PFSK-1 (cell line): ENCODE measurements at regions not wholly inside any gene's neighbourhood (a gene's known extent, or its start where the extent isn't known, plus 50 kb on each side); places are given as distances from the start of the nearest gene placed in this dataset.

Experiments used
- FOXP2 ChIP-seq: optimal IDR thresholded peaks from 2 replicates; pipeline ENCODE3; 2011; ENCODE audit warnings: borderline replicate concordance, control low read depth, inconsistent platforms; ENCODE audit not compliant: insufficient read depth; ENCODE audit errors: extremely low read length, extremely low read depth
- POLR2AphosphoS5 ChIP-seq: IDR thresholded peaks from 2 replicates; pipeline ENCODE4 v1.6.1; 2012; ENCODE audit warnings: low read depth, mild to moderate bottlenecking, control low read depth, low read length, moderate library complexity
- SIN3A ChIP-seq: IDR thresholded peaks from 2 replicates; pipeline ENCODE4 v1.6.1; 2012; ENCODE audit warnings: mild to moderate bottlenecking, low read length, moderate library complexity, borderline replicate concordance; ENCODE audit not compliant: insufficient read depth
- TAF1 ChIP-seq: IDR thresholded peaks from 2 replicates; pipeline ENCODE4 v1.6.1; 2012; ENCODE audit warnings: low read length, control low read depth, borderline replicate concordance; ENCODE audit not compliant: insufficient read depth
- TF ChIP-seq, protein P1 (sequence below), 2 experiments: IDR thresholded peaks; 2 replicates each; pipeline versions ENCODE4 v1.6.1 to v1.8.0; 2011 to 2012; ENCODE audit warnings: low read depth in 2 of 2, low read length in 2 of 2, control low read depth in 1 of 2, inconsistent platforms in 1 of 2, mild to moderate bottlenecking in 1 of 2, moderate library complexity in 1 of 2; ENCODE audit not compliant: insufficient read depth in 1 of 2

DNA sequence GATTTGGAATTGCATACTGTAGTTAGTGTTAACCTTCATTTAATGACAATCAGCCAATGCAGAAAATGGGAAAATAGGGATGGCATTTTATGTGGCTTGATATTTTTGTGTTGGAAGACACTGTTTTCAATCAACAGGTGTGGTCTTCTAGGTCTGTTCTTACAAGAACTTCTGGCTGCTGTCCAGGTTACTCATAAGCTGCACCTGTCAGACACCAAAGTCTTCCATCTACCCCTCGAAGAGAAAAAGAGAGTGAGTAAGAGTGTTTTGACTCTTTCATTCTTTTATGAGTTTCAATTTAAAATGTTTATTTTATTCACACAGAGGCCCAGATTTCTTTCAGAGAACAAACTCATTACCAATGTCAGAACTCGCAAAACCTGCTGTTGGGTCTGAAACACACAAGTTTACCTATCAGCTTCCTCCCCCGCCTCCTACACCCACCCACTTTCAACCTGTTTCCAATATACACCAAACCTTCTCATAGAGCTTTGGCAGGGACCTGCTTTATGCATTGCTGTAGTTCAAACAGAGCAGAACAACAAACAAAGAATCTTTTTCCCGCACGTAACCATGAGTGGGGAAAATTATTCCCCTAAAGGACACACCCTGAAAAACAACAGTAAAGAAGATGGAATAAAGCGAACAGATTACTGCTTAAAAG lies 767.7 kb upstream of the ALCAM start:
- TF ChIP-seq POLR2AphosphoS5: no peak
- TF ChIP-seq, protein P1, sequence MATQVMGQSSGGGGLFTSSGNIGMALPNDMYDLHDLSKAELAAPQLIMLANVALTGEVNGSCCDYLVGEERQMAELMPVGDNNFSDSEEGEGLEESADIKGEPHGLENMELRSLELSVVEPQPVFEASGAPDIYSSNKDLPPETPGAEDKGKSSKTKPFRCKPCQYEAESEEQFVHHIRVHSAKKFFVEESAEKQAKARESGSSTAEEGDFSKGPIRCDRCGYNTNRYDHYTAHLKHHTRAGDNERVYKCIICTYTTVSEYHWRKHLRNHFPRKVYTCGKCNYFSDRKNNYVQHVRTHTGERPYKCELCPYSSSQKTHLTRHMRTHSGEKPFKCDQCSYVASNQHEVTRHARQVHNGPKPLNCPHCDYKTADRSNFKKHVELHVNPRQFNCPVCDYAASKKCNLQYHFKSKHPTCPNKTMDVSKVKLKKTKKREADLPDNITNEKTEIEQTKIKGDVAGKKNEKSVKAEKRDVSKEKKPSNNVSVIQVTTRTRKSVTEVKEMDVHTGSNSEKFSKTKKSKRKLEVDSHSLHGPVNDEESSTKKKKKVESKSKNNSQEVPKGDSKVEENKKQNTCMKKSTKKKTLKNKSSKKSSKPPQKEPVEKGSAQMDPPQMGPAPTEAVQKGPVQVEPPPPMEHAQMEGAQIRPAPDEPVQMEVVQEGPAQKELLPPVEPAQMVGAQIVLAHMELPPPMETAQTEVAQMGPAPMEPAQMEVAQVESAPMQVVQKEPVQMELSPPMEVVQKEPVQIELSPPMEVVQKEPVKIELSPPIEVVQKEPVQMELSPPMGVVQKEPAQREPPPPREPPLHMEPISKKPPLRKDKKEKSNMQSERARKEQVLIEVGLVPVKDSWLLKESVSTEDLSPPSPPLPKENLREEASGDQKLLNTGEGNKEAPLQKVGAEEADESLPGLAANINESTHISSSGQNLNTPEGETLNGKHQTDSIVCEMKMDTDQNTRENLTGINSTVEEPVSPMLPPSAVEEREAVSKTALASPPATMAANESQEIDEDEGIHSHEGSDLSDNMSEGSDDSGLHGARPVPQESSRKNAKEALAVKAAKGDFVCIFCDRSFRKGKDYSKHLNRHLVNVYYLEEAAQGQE (IDR thresholded peaks at IDR 0.05; ENCODE audit: insufficient read depth in 1 of 2, low read depth in 2 of 2, low read length in 2 of 2): no peak
- TF ChIP-seq TAF1: no peak
- no peak for TF ChIP-seq SIN3A
- TF ChIP-seq FOXP2: no peak

DNA sequence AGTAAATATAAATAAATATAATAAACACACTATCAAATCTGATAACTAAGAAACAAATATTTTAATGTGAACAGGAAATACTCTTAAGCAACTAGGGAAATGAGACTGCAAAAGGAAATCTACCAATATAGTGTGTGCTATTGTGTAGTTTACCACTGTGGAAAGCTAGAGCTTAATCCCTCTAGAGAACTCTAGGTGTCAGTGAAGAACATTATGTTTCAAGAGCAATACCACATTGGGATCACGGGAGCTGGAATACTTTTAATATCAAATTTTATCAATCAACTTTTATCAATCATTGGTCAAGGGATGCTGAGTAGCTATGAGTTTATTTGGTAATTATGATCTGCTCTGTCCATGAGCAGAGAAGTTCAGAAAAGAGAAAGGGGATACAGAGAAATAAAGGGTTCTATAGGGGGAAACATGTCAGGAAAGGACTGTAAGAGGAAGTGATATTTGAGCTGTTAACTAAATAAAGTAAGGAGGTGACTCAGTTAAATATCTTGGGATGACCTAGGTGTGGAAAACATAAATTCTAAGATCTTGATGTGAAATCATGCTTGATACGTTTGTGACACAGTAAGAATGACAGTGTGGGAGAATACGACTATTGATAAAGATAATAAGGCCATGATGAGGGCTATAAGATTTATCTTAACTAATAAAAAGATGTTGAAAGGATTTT lies 762.2 kb upstream of the ALCAM start:
- no peak for TF ChIP-seq SIN3A
- TF ChIP-seq, protein P1 (IDR thresholded peaks at IDR 0.05; ENCODE audit: insufficient read depth in 1 of 2, low read depth in 2 of 2, low read length in 2 of 2): no peak
- no peak for TF ChIP-seq POLR2AphosphoS5
- TF ChIP-seq FOXP2: no peak
- no peak for TF ChIP-seq TAF1

DNA sequence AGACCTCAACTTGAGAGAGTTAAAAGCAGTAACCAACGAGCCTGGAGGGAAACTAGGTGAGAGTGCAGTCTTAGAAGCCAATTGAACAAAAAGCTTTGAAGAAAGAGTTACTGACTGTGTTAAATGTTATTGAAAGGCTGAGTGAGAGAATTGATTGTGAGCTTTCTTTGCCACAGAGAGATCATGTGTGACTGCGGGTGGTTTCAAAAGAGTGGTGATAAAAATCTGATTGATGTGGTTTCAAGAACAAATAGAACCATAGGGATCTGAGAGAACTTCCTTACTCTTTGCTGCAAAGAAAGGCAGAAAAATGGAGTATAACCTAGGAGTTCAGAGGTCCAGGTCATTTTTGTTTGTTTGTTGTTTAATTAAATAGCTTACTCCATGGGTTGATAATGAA lies 759.9 kb upstream of the ALCAM start:
- TF ChIP-seq SIN3A (no peak), TAF1 (no peak), POLR2AphosphoS5 (no peak), FOXP2 (no peak)
- TF ChIP-seq, protein P1 (IDR thresholded peaks at IDR 0.05; ENCODE audit: insufficient read depth in 1 of 2, low read depth in 2 of 2, low read length in 2 of 2): no peak

DNA sequence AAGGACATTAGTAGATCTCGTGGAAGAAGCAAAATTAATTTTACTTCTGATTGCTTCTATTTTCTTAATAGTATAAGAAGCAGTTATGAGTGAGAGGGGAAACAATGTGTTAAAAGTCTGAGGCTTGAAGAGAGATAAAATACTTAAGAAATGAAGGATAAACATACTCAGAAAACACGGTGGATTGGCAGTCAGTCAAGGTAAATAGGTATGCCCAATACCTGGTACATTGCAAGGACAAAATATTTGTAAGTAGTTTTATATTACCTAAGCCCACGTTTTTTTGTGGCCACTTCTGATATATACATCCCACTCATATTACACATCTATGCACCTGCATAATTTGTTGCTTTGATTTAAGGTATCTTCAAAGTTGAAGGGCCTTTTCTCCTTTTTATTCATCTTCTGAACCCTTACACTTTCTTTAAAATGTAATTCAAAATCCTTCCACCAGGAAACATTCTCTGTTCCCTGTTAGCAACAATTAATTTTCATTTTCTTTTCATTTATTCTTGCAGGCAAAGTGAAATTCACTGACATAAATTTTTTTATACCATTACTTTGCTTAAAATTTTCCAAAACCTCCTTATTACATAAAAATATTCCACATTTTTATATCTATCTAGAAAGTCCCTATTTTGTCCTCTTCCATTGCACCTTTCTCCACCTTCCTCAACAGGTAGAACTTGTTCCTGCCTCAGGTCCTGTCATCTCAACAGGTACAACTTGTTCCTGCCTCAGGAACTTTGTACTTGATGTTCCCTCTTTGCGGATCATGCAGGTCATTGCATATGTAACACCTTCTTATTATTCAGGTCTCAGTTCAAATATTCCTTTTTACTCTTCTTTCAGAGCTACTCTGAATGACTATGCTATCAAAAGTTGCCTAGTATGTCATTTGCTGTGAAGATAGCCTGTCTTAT lies 755.7 kb upstream of the ALCAM start:
- no peak for TF ChIP-seq TAF1
- TF ChIP-seq POLR2AphosphoS5: no peak
- TF ChIP-seq, protein P1 (IDR thresholded peaks at IDR 0.05; ENCODE audit: insufficient read depth in 1 of 2, low read depth in 2 of 2, low read length in 2 of 2): no peak
- TF ChIP-seq FOXP2: no peak
- TF ChIP-seq SIN3A: no peak
